ENCODE measurements at regions not wholly inside any gene's neighbourhood (a gene's known extent, or its start where the extent isn't known, plus 50 kb on each side); places are given as distances from the start of the nearest gene placed in this dataset.

- no peak for DNase-seq (ENCODE audit: low read depth)
Measured at GRCh38 chr7:33849971-33850559, 55.3 kb upstream of the BMPER start.

- DNase-seq (ENCODE audit: low read depth) = peak; percentile 64
Measured at GRCh38 chr7:33850768-33851167, 54.6 kb upstream of the BMPER start.

GRCh38 chr7:33852838-33853237, 52.5 kb upstream of the BMPER start:
- DNase-seq (ENCODE audit: low read depth) = no peak

GRCh38 chr7:33853361-33854062, 51.8 kb upstream of the BMPER start:
- DNase-seq (ENCODE audit: low read depth) = peak; percentile 75

GRCh38 chr7:33854178-33854577, 51.2 kb upstream of the BMPER start:
- peak; percentile 94 for DNase-seq (ENCODE audit: low read depth)

- peak; percentile 97 for DNase-seq (ENCODE audit: low read depth)
Measured at GRCh38 chr7:33854801-33855350, 50.5 kb upstream of the BMPER start.

All from LHCN-M2 (cell line).